Endothelial cell of umbilical vein (primary cell): ENCODE measurements at regions not wholly inside any gene's neighbourhood (a gene's known extent, or its start where the extent isn't known, plus 50 kb on each side); places are given as distances from the start of the nearest gene placed in this dataset.

Source experiments
- CTCF ChIP-seq, 2 donors: IDR thresholded peaks; 1 replicate in 1 of 2; 2 replicates in 1 of 2; pipeline ENCODE4 v1.5.1; 2011; ENCODE audit warnings: low read length in 2 of 2, mild to moderate bottlenecking in 2 of 2, moderate library complexity in 2 of 2, control low read depth in 1 of 2, inconsistent platforms in 1 of 2, low read depth in 1 of 2; ENCODE audit not compliant: insufficient read depth in 1 of 2; ENCODE audit errors: extremely low read depth in 1 of 2
- EZH2 ChIP-seq: IDR thresholded peaks from 2 replicates; pipeline ENCODE4 v1.6.1; 2012; ENCODE audit warnings: borderline replicate concordance, low read depth, mild to moderate bottlenecking, moderate library complexity, low read length, inconsistent platforms; ENCODE audit not compliant: severe bottlenecking
- GATA2 ChIP-seq: IDR thresholded peaks from 2 replicates; pipeline ENCODE4 v1.7.0; 2011; ENCODE audit warnings: low read depth, mild to moderate bottlenecking, moderate library complexity, mixed read lengths, low read length; ENCODE audit not compliant: insufficient read length, insufficient read depth
- JUN ChIP-seq: IDR thresholded peaks from 2 replicates; pipeline ENCODE4 v1.6.1; 2011; ENCODE audit warnings: borderline replicate concordance, low read depth; ENCODE audit not compliant: insufficient read length, insufficient read depth
- MAX ChIP-seq: IDR thresholded peaks from 2 replicates; pipeline ENCODE4 v1.6.1; 2011; ENCODE audit not compliant: insufficient read depth, insufficient read length
- MYC ChIP-seq: IDR thresholded peaks from one replicate; pipeline ENCODE4 v1.6.1; 2011; ENCODE audit warnings: mild to moderate bottlenecking, low read depth, low read length
- POLR2A ChIP-seq: IDR thresholded peaks from 2 replicates; pipeline ENCODE4 v1.6.1; 2012; ENCODE audit warnings: low read depth, mild to moderate bottlenecking, control low read depth, low read length
- POLR2AphosphoS5 ChIP-seq: IDR thresholded peaks from 2 replicates; pipeline ENCODE4 v1.6.1; 2012; ENCODE audit warnings: low read depth, mild to moderate bottlenecking, control low read depth, low read length, moderate library complexity; ENCODE audit not compliant: insufficient read depth

- TF ChIP-seq CTCF (IDR thresholded peaks at IDR 0.05; ENCODE audit: extremely low read depth in 1 of 2, insufficient read depth in 1 of 2, low read depth in 1 of 2, low read length in 2 of 2): no peak
- no peak for TF ChIP-seq POLR2A
- no peak for TF ChIP-seq EZH2
- TF ChIP-seq POLR2AphosphoS5: no peak
- TF ChIP-seq GATA2: no peak
- no peak for TF ChIP-seq MYC
- no peak for TF ChIP-seq MAX
- TF ChIP-seq JUN: no peak
Measured at GRCh38 chr3:3308809-3309208, 129.3 kb upstream of the CRBN start.
